Sigmoid colon (tissue), 4 donors: ENCODE measurements at regions not wholly inside any gene's neighbourhood (a gene's known extent, or its start where the extent isn't known, plus 50 kb on each side); places are given as distances from the start of the nearest gene placed in this dataset.

Source experiments
- CTCF ChIP-seq, 4 experiments: fragments of 450-650 bp in 3 of 4; fragments of 200-600 bp in 1 of 4; IDR thresholded peaks; one replicate each; pipeline ENCODE4 v1.5.1; 2016 to 2019; ENCODE audit warnings: antibody characterized with exemption in 4 of 4, mild to moderate bottlenecking in 3 of 4, moderate library complexity in 2 of 4
- EP300 ChIP-seq, 4 donors: sonication (generic); formaldehyde crosslinking; IDR thresholded peaks; one replicate each; pipeline ENCODE4 v1.6.1; 2017; ENCODE audit warnings: antibody characterized with exemption in 4 of 4
- POLR2A ChIP-seq, 2 donors: fragments of 450-650 bp; IDR thresholded peaks; one replicate each; pipeline ENCODE4 v1.6.1; 2016; ENCODE audit warnings: antibody characterized with exemption in 2 of 2, mild to moderate bottlenecking in 2 of 2, moderate library complexity in 2 of 2
- POLR2AphosphoS5 ChIP-seq, 4 donors: sonication (generic); formaldehyde crosslinking; IDR thresholded peaks; one replicate each; pipeline ENCODE4 v1.6.1; 2017; ENCODE audit warnings: antibody characterized with exemption in 4 of 4

DNA sequence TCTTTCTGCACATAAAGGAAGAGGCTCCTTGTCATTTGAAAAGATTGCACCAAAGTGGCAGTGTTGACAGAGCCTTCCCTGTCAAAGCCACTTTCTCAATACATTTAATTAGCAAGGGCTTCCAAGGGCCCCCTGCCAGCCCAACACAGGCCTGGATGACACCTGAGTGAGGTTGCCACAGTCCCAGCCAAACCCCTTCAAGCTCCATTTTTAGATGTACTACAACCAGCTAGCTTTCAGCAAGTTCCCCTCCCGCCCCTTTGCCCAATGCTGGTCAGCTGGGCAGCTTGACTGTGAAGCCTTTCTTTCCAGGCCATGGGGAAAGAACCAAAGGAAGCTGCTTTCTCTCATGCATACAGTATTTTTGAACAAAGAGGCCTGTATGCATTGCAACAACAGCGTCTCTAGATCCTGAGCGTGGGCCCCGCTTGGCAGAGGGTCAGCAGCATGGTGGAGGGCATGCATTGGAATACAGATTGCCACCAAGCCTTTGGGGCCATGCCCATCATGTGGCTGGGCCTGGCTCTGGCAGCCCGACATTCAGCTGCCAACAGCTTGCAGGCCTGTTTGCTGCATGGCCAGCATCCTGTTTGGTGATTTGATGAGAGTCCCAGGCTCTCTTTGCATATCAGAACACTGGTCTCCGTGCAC, 261.1 kb upstream of the GATB start:
- TF ChIP-seq POLR2A (IDR thresholded peaks at IDR 0.05) = no peak
- no peak for TF ChIP-seq CTCF (IDR thresholded peaks at IDR 0.05)
- TF ChIP-seq EP300 (IDR thresholded peaks at IDR 0.05) = no peak
- no peak for TF ChIP-seq POLR2AphosphoS5 (IDR thresholded peaks at IDR 0.05)
